ENCODE measurements at regions not wholly inside any gene's neighbourhood (a gene's known extent, or its start where the extent isn't known, plus 50 kb on each side); places are given as distances from the start of the nearest gene placed in this dataset.
"Not testable (repeated sequence)": the region's sequence is repeated elsewhere in the genome, so short reads cannot be mapped to it uniquely, and the experiment has no call there.

DNA sequence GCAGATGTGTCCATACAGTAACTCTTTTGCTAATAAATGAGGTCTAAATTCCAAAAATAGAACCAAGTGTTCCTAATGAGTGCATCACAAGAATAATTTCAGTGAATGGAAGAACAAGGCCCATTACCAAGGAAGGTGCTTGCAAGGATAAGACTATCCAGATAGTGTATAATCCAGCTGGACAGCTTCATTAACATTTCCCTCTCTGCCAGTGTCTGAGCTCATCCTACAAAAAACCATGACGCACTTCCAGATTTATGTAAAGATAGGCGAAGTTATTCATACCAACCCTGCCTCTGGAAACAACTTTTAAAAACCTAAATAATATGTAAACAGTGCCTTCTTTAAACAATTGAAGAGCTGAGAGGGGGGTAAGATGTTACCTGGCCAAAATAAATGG lies 177.9 kb upstream of the STK26 start:
- Histone ChIP-seq H3K27me3 (peaks cover 0 to 18% (median 0%) of the 10 kb centered on the region in 3 donors), H3K9me3 (no peaks in the 10 kb centered on the region), H3K27ac (no peak overlapping the region), H3K36me3 (no peaks in the 10 kb centered on the region), H3K4me3 (no peak overlapping the region), H3K4me1 (peaks cover 0 to 7% (median 6%) of the 10 kb centered on the region in 4 donors)
- DNase-seq: peak in 1 of 2 donors; percentile 14
- intact Hi-C loops (cut with DNase I; ENCODE audit: low total_unique reads): no loop called here
- no peak for TF ChIP-seq POLR2AphosphoS5 (IDR thresholded peaks at IDR 0.05)
- 68 to 80% (median 72%) methylated on average over 2 of the region's 2 CpGs for WGBS, 5 donors

GRCh38 chrX:131845771-131846170 lies 177.3 kb upstream of the STK26 start:
- Histone ChIP-seq H3K4me1 (peaks cover 0 to 7% (median 6%) of the 10 kb centered on the region in 4 donors), H3K36me3 (no peaks in the 10 kb centered on the region), H3K4me3 (no peak overlapping the region), H3K27me3 (peaks cover 0 to 18% (median 0%) of the 10 kb centered on the region in 3 donors), H3K9me3 (no peaks in the 10 kb centered on the region), H3K27ac (no peak overlapping the region)
- TF ChIP-seq POLR2AphosphoS5 (IDR thresholded peaks at IDR 0.05) (no peak), CTCF (IDR thresholded peaks at IDR 0.05) (no peak)
- intact Hi-C loops (cut with DNase I; ENCODE audit: low total_unique reads): no loop called here
- no peak for DNase-seq
- 54 to 84% (median 60%) methylated on average over 1 of the region's 1 CpG for WGBS, 5 donors

DNA sequence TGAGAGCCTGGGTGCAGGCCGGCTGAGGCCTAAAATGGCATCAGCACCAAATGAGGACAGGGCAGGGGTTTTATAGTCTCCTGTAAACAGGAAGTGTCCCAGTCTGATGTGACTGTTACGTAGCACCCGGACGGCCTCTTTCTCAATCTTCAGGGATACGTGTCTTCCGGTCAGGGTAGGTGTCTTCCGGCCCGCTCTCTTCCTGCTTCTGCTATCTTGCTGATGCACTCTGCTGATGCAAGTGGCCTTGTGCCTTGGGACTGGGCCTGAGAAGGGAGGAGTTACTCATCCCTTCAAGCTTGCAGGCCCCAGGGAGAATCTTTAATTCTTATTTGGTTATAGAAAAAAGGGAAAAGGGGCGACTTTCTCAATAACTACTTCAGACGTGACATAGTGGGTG lies 172.1 kb upstream of the STK26 start:
- H3K9me3 ChIP-seq; H3K4me1 ChIP-seq; H3K27ac ChIP-seq; H3K4me3 ChIP-seq; intact Hi-C loops (cut with DNase I; ENCODE audit: low total_unique reads); DNase-seq; H3K27me3 ChIP-seq; H3K36me3 ChIP-seq: not testable (repeated sequence)
- 84 to 96% (median 85%) methylated on average over 4 to 10 of the region's 10 CpGs for WGBS, 5 donors

DNA sequence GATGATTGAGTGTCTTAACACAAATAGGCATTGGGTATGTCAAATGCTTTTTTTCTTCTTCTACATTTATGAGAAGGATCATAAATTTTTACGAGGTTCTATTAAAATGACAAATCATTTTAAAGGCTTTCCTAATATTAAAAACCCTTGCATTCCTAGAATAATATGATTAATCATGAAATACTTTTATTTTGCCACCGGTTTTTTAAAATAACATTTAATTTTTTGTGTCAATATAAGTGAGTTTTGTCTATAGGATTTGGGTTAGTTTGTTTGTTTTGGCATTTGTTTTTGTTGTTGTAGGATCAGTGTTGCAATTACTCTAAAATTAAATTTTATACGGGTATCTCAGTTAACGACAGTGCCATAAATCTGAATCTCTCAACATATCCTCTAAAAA lies 169.7 kb upstream of the STK26 start:
- intact Hi-C loops (cut with DNase I; ENCODE audit: low total_unique reads): no loop called here

GRCh38 chrX:131854581-131854980 lies 168.5 kb upstream of the STK26 start:
- peaks cover 0 to 5% (median 0%) of the 10 kb centered on the region in 3 donors for H3K27me3 ChIP-seq
- intact Hi-C loops (cut with DNase I; ENCODE audit: low total_unique reads): no loop called here
- H3K4me3 ChIP-seq: no peak overlapping the region
- H3K9me3 ChIP-seq: no peaks in the 10 kb centered on the region
- peak in 1 of 2 donors; percentile 12 for DNase-seq
- TF ChIP-seq POLR2A (IDR thresholded peaks at IDR 0.05): no peak
- no peak for TF ChIP-seq EP300 (IDR thresholded peaks at IDR 0.05)
- TF ChIP-seq CTCF (IDR thresholded peaks at IDR 0.05): no peak
- no peak for TF ChIP-seq POLR2AphosphoS5 (IDR thresholded peaks at IDR 0.05)
- no peaks in the 10 kb centered on the region for H3K36me3 ChIP-seq
- no peak overlapping the region for H3K27ac ChIP-seq
- no peaks in the 10 kb centered on the region for H3K4me1 ChIP-seq

More for the DNA sequence above, 169.7 kb upstream of the STK26 start:
- no peaks in the 10 kb centered on the region for H3K9me3 ChIP-seq
- 71 to 84% (median 83%) methylated on average over 4 of the region's 4 CpGs for WGBS, 5 donors
- no peak overlapping the region for H3K27ac ChIP-seq
- no peaks in the 10 kb centered on the region for H3K36me3 ChIP-seq
- H3K27me3 ChIP-seq: peaks cover 0 to 3% (median 0%) of the 10 kb centered on the region in 3 donors
- H3K4me1 ChIP-seq: no peaks in the 10 kb centered on the region
- no peak for TF ChIP-seq POLR2A (IDR thresholded peaks at IDR 0.05)
- no peak for TF ChIP-seq CTCF (IDR thresholded peaks at IDR 0.05)
- TF ChIP-seq EP300 (IDR thresholded peaks at IDR 0.05): no peak
- TF ChIP-seq POLR2AphosphoS5 (IDR thresholded peaks at IDR 0.05): no peak
- no peak for DNase-seq
- no peak overlapping the region for H3K4me3 ChIP-seq
